ENCODE measurements at regions not wholly inside any gene's neighbourhood (a gene's known extent, or its start where the extent isn't known, plus 50 kb on each side); places are given as distances from the start of the nearest gene placed in this dataset.

GRCh38 chr21:37986751-37987399, 70.6 kb upstream of the KCNJ6 start:
- Histone ChIP-seq H3K27ac (ENCODE audit: low read depth in 1 of 2, low read length in 2 of 2) (no peak overlapping the region), H3K4me3 (ENCODE audit: low read length) (no peak overlapping the region), H3K4me1 (ENCODE audit: insufficient read depth, low read length) (no peaks in the 10 kb centered on the region), H3K27me3 (ENCODE audit: control insufficient read depth in 1 of 2, insufficient read depth in 2 of 2, low read length in 2 of 2) (peaks cover 0 to 5% of the 10 kb centered on the region in 2 experiments), H3K9me3 (ENCODE audit: control insufficient read depth in 1 of 2, insufficient read depth in 1 of 2, low read length in 2 of 2) (no peaks in the 10 kb centered on the region), H3K36me3 (ENCODE audit: insufficient read depth, low read length) (no peaks in the 10 kb centered on the region)
- no peaks in the 10 kb centered on the region for H3K36me3 Mint-ChIP-seq (ENCODE audit: low read depth)
- H3K4me1 Mint-ChIP-seq (ENCODE audit: low read depth), result no peaks in the 10 kb centered on the region
- H3K9me3 Mint-ChIP-seq, result no peaks in the 10 kb centered on the region
- ChIA-PET CTCF (no interaction called here), POLR2A (no interaction called here)
- H3K27ac Mint-ChIP-seq, result no peak overlapping the region
- intact Hi-C loops (cut with DNase I, micrococcal nuclease), result no loop called here
- no peak overlapping the region for H3K4me3 Mint-ChIP-seq
- TF ChIP-seq CTCF (IDR thresholded peaks at IDR 0.05), result no peak
- H3K27me3 Mint-ChIP-seq, result peaks cover 21% of the 10 kb centered on the region
- no peak for ATAC-seq (ENCODE audit: poor library complexity)
- no peak for DNase-seq

- Mint-ChIP-seq H3K4me1 (ENCODE audit: low read depth) (no peaks in the 10 kb centered on the region), H3K9me3 (no peaks in the 10 kb centered on the region), H3K36me3 (ENCODE audit: low read depth) (no peaks in the 10 kb centered on the region), H3K4me3 (no peak overlapping the region), H3K27me3 (peaks cover 23% of the 10 kb centered on the region), H3K27ac (no peak overlapping the region)
- no peak for ATAC-seq (ENCODE audit: poor library complexity)
- ChIA-PET POLR2A (no interaction called here), CTCF (no interaction called here)
- no peaks in the 10 kb centered on the region for H3K36me3 ChIP-seq (ENCODE audit: insufficient read depth, low read length)
- TF ChIP-seq CTCF (IDR thresholded peaks at IDR 0.05), result no peak
- H3K4me3 ChIP-seq (ENCODE audit: low read length), result no peak overlapping the region
- no peaks in the 10 kb centered on the region for H3K4me1 ChIP-seq (ENCODE audit: insufficient read depth, low read length)
- no peaks in the 10 kb centered on the region for H3K9me3 ChIP-seq (ENCODE audit: control insufficient read depth in 1 of 2, insufficient read depth in 1 of 2, low read length in 2 of 2)
- no peaks in the 10 kb centered on the region for H3K27me3 ChIP-seq (ENCODE audit: control insufficient read depth in 1 of 2, insufficient read depth in 2 of 2, low read length in 2 of 2)
- H3K27ac ChIP-seq (ENCODE audit: low read depth in 1 of 2, low read length in 2 of 2), result no peak overlapping the region
- intact Hi-C loops (cut with DNase I, micrococcal nuclease), result no loop called here
- DNase-seq, result no peak
Measured at GRCh38 chr21:37987668-37988067, 71.4 kb upstream of the KCNJ6 start.

GRCh38 chr21:37993071-37993470, 76.8 kb upstream of the KCNJ6 start:
- ChIA-PET CTCF (no interaction called here), POLR2A (no interaction called here)
- H3K4me3 Mint-ChIP-seq, result no peak overlapping the region
- no peak for ATAC-seq (ENCODE audit: poor library complexity)
- Histone ChIP-seq H3K9me3 (ENCODE audit: control insufficient read depth in 1 of 2, insufficient read depth in 1 of 2, low read length in 2 of 2) (no peaks in the 10 kb centered on the region), H3K4me3 (ENCODE audit: low read length) (no peak overlapping the region), H3K27me3 (ENCODE audit: control insufficient read depth in 1 of 2, insufficient read depth in 2 of 2, low read length in 2 of 2) (peaks cover 0 to 8% of the 10 kb centered on the region in 2 experiments), H3K36me3 (ENCODE audit: insufficient read depth, low read length) (no peaks in the 10 kb centered on the region), H3K27ac (ENCODE audit: low read depth in 1 of 2, low read length in 2 of 2) (no peak overlapping the region), H3K4me1 (ENCODE audit: insufficient read depth, low read length) (no peaks in the 10 kb centered on the region)
- no peak overlapping the region for H3K27ac Mint-ChIP-seq
- H3K4me1 Mint-ChIP-seq (ENCODE audit: low read depth), result no peaks in the 10 kb centered on the region
- TF ChIP-seq CTCF (IDR thresholded peaks at IDR 0.05), result no peak
- peaks cover 30% of the 10 kb centered on the region for H3K27me3 Mint-ChIP-seq
- H3K36me3 Mint-ChIP-seq (ENCODE audit: low read depth), result no peaks in the 10 kb centered on the region
- intact Hi-C loops (cut with DNase I, micrococcal nuclease), result no loop called here
- no peaks in the 10 kb centered on the region for H3K9me3 Mint-ChIP-seq
- DNase-seq, result no peak

All from CD4-positive, alpha-beta T cell (primary cell).